AML-193 (cell line): ENCODE measurements at regions not wholly inside any gene's neighbourhood (a gene's known extent, or its start where the extent isn't known, plus 50 kb on each side); places are given as distances from the start of the nearest gene placed in this dataset.

ENCODE experiments used
- DNase-seq, 2 experiments: peaks; one replicate each; lab custom pipeline; 2025; lab: John Stamatoyannopoulos, UW

DNA sequence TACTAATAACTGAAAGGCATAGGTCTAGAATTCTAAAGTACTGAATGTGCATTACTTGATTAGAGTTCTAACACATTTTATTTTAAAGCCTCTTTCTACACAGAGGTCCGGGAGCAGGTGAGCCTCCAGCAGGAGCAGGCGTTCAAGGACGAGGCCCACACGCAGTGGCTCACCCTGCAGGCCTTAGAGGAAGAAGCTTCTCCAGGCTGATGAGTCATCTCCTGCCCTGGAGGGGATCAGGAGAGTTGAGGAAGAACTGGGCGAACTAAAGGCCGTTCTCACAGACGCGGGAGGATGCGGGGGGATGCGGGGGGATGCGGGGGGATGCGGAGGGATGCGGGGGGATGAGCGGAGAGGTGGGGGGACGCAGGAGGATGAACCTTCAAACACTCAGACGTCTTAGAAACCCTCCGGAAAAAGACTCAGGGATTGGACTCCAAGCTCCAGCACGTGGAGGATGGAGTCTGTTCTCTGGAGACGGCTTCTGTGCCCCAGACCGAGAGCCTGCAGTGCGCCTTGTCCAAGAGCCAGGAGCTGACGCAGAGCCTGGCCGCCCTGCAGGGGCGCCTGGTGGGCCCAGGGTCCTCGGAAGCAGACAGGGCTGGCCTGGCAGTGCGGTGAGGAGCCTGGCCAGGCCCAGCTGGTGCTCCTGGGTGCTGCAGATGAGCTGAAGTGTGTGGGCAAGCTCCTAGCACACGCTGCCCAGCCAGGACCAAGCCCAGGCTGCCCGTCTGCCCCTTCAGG, 433.7 kb upstream of the TPK1 start:
- DNase-seq: no peak

- no peak for DNase-seq
Measured at GRCh38 chr7:145265180-145265579, 429.3 kb upstream of the TPK1 start.

GRCh38 chr7:145263886-145264285, 428.0 kb upstream of the TPK1 start:
- no peak for DNase-seq

- DNase-seq: no peak
Measured at GRCh38 chr7:145252031-145252430, 416.2 kb upstream of the TPK1 start.

DNA sequence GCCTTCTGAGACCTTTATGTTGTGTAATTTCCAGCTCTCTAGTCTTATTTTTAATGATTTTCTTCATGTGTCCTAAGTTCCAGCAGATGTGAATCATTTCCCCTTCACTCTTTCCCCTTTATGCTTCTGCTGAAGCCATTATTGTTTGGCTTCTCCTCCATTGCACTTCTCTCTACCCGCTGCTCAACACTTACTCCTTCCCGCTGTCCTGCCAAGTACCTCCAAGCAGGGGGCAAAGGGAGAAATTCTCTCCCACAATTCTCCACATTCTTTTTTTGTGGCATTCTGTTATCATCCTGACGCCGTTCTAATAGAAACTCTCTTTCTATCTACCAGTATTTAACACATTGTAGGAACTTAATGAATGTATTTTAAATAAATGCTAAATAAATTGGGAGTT, 388.9 kb upstream of the TPK1 start:
- DNase-seq: no peak

DNA sequence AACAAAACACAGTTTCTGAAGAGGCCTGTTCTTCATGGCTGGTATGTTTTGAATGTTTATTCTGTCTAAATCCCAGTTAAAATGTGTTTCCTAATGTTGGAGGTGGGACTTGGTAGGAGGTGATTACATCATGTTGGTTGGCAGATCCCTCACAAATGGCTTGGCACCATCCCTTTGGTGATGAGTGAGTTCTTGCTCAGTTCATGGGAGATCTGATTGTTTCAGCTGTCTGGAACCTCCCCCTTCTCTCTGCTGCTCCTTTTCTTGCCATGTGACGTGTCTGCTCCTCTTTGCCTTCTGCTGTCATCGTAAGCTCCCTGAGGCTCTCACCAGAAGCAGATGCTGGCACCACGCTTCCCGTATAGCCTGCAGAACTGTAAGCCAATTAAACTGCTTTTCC, 383.6 kb upstream of the TPK1 start:
- no peak for DNase-seq

DNA sequence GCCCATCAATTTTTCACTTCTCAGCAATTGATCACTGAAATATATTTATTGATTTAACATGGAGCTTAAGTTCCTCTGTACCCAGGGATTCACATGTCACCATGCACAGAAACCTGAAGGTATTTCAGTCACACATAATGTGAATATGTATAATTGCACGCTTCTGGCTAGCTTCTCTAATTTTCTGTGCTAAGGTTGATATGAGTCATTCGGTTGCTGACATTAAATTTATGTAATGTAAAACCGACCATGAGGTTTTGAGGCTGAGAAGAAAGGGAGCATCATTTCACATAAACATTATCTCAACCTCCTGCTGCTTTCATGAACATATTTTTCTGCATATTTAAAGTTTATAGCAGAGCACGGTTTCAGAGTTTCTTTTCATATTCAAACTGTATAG, 381.0 kb upstream of the TPK1 start:
- DNase-seq: no peak

GRCh38 chr7:145212050-145212449, 376.2 kb upstream of the TPK1 start:
- no peak for DNase-seq

- DNase-seq: no peak
Measured at GRCh38 chr7:145211211-145211610, 375.4 kb upstream of the TPK1 start.

GRCh38 chr7:145193951-145194350, 358.1 kb upstream of the TPK1 start:
- no peak for DNase-seq

DNA sequence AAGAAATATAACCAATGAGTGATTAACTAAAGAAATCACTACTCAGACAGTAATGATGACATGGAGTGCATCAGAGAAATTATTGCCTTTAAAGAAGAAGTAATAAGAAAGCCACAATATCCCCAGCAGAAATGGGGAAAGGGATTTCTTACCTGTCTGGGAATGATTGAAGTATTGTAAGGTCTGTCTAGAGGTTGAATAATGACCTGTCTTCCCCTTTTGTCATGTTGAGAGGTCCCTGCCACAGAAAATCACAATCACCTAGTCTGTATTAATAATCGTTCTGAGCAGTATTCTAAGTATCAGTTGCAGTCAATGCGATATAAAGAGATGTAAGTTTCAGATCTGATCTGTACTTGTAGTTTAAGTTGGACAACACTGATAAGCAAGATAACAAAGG, 349.1 kb upstream of the TPK1 start:
- no peak for DNase-seq

DNA sequence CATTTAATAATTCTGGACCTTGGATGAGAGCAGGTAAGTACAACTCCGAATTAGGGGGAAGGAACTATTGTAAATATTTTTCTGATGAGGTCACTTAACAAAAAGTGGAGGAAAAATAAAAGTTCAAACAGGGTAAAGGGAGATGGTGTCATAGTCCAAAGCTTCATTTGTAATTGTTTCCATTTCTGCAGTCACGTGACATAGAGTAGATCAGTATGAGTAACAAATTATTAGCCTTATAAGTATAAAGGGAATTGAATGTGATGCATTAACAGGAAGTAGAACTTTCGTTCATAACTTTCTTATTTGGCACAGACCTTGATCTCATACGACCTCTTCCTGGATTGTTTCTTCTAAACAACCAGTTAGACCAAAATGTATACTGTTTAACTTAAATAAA, 347.2 kb upstream of the TPK1 start:
- no peak for DNase-seq

DNA sequence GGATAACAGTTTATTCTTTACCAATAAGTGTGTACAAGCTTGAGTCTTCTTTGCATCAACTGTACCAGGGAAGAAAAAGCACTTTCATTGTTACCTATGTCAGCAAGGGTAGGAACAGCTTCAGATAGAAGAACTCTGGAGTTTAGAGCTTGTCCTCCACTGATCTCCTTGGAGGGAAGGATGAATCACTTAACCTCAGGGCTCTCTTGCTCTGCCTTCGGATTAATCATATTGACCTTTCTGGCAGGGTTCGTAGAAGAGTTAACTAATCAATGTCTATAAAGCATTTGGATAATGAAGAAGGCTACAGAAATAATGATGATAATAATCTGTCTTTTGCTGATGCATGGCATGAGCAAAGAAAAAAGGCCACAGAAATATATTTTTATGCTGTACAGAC, 339.5 kb upstream of the TPK1 start:
- DNase-seq: no peak

- no peak for DNase-seq
Measured at GRCh38 chr7:145169908-145170307, 334.1 kb upstream of the TPK1 start.

DNA sequence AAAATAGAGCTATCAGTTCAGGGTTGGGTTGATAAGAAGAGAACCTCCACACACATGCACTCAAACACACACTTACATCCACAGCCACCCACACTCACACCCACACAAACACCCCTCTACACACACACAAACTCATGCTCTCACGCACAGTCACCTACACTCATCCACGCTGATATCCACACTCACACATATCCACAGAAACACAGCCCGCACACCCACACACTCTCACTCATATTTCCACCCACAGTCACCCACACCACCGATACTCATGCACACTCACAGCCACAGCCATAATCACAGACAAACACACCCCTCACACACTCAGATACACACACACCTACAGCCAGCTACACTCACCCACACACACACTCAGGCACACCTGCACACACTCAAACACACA, 333.0 kb upstream of the TPK1 start:
- no peak for DNase-seq

GRCh38 chr7:145168427-145168826, 332.6 kb upstream of the TPK1 start:
- no peak for DNase-seq

DNA sequence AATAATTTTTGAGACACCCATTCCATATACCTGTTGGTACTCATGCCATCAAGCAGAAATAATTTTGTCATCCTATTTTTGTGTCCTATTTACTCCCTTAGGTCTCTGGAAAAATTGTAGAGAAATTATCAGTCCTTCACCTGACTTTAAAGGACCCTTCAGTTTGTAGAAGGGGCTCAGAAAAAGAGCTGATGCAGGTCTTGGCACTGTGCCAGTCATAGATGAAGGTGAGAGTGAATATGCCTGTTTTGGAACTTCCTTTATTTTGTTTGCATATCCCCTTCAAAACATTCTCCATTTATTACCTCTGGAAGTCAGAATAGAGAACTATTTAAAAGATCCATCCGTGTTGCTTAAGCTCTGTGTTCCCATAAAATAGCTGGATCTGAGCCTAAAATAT, 321.0 kb upstream of the TPK1 start:
- DNase-seq: no peak

- no peak for DNase-seq
Measured at GRCh38 chr7:145152589-145152988, 316.7 kb upstream of the TPK1 start.

GRCh38 chr7:145151676-145152075, 315.8 kb upstream of the TPK1 start:
- DNase-seq: no peak

DNA sequence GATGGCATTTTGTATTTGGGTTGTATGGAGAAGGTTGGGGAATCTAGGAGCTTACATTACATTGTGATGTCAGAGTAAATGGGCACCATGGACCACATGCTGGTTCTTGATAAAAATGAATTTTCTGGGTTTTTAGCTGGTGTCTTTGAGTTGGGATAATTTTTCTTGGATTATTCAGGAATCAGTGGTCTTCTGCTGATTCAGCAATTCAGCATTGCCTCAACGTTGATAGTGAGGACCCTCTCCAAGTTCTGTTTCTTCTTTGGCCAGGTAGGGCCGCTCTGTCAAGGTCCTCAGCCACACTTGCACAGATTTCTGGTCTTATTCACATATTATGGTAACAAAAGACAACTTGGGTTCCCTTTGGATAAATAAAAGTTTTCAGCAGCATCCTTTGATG, 312.0 kb upstream of the TPK1 start:
- DNase-seq: no peak

- DNase-seq: no peak
Measured at GRCh38 chr7:145143685-145144084, 307.8 kb upstream of the TPK1 start.

DNA sequence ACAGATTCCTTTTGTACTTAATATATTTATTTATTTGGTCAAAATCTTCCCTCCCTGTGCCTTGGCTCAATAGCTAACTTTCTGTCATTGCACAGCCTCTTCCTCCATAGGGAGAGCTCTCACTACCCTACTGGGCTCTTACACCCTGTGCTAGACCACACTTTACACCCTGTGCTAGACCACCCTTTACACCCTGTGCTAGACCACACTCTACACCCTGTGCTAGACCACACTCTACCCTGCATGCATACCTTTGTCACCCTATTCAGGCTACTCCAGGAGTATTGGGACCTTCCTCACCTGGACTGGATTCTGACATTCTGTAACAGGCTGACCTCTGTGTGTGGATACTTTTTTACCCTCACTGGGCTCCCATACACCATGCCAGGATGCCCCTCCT, 298.5 kb upstream of the TPK1 start:
- no peak for DNase-seq

GRCh38 chr7:145123502-145123901, 287.6 kb upstream of the TPK1 start:
- no peak for DNase-seq

DNA sequence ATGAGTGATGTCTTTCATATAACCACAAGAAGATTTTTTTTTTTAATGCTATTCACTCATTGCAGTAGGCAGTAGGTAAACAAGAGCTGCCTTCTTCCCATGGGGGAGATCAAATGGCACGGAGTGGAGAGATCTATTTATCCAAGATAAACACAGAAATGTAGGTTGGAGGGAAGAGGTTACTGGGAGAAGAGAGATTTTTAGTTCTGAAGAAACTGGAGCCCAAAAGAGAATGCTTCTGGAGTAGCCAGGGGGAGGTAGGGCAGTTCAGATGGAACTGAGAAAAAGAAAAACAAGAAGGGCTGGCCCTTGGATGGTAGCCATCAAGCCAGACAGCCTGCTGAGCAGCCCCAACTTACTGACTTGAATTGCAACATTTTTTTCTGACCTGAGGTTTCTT, 270.1 kb upstream of the TPK1 start:
- DNase-seq: no peak

DNA sequence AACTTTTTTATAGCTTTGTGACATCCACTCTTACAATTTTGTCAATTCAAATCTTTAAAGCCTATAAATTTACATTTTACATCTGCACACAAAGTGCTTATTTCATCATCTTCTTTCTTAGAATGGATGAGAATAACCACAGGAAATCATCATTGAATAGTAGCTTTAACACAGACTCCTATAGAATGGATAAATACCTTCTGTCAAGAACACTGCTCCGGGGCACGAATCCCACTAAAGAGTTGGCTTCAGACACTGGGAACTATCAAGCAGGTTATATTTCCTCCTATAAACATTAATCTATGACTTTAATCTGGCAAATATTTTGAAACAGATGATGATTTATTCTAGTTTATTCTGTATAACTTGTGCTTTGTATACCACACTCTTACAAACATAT, 269.7 kb upstream of the TPK1 start:
- DNase-seq: no peak
